CD4-positive, alpha-beta T cell treated with Interleukin-21 for 1 hour (primary cell): ENCODE measurements at regions not wholly inside any gene's neighbourhood (a gene's known extent, or its start where the extent isn't known, plus 50 kb on each side); places are given as distances from the start of the nearest gene placed in this dataset.
"Not testable (repeated sequence)": the region's sequence is repeated elsewhere in the genome, so short reads cannot be mapped to it uniquely, and the experiment has no call there.

Source experiments
- DNase-seq: peaks from one replicate; pipeline ENCODE4 v3.0.0-alpha.2; 2020

- no peak for DNase-seq
Observed at GRCh38 chr2:16357188-16357587, 308.4 kb downstream of the CYRIA start.

- no peak for DNase-seq
Observed at GRCh38 chr2:16351541-16351940, 314.1 kb downstream of the CYRIA start.

GRCh38 chr2:16351137-16351536, 314.5 kb downstream of the CYRIA start:
- no peak for DNase-seq

- no peak for DNase-seq
Observed at GRCh38 chr2:16350211-16350610, 315.4 kb downstream of the CYRIA start.

GRCh38 chr2:16349811-16350210, 315.8 kb downstream of the CYRIA start:
- DNase-seq, result no peak

- DNase-seq, result no peak
Observed at GRCh38 chr2:16348821-16349515, 316.7 kb downstream of the CYRIA start.

- DNase-seq, result no peak
Observed at GRCh38 chr2:16346671-16347070, 319.0 kb downstream of the CYRIA start.

- DNase-seq, result not testable (repeated sequence)
Observed at GRCh38 chr2:16345231-16345630, 320.4 kb downstream of the CYRIA start.

- no peak for DNase-seq
Observed at GRCh38 chr2:16339206-16339605, 326.4 kb downstream of the CYRIA start.

- no peak for DNase-seq
Observed at GRCh38 chr2:16338026-16338425, 327.6 kb downstream of the CYRIA start.

GRCh38 chr2:16336916-16337315, 328.7 kb downstream of the CYRIA start:
- DNase-seq, result no peak

- no peak for DNase-seq
Observed at GRCh38 chr2:16336491-16336890, 329.1 kb downstream of the CYRIA start.

- DNase-seq, result no peak
Observed at GRCh38 chr2:16335947-16336346, 329.7 kb downstream of the CYRIA start.

- no peak for DNase-seq
Observed at GRCh38 chr2:16335604-16335930, 330.1 kb downstream of the CYRIA start.

GRCh38 chr2:16334886-16335603, 330.6 kb downstream of the CYRIA start:
- DNase-seq, result no peak

GRCh38 chr2:16334366-16334765, 331.3 kb downstream of the CYRIA start:
- no peak for DNase-seq

- no peak for DNase-seq
Observed at GRCh38 chr2:16333681-16334080, 332.0 kb downstream of the CYRIA start.

GRCh38 chr2:16332681-16333557, 332.7 kb downstream of the CYRIA start:
- no peak for DNase-seq

GRCh38 chr2:16331772-16332171, 333.9 kb downstream of the CYRIA start:
- DNase-seq, result no peak

- no peak for DNase-seq
Observed at GRCh38 chr2:16330982-16331381, 334.7 kb downstream of the CYRIA start.

- no peak for DNase-seq
Observed at GRCh38 chr2:16330571-16330970, 335.1 kb downstream of the CYRIA start.

GRCh38 chr2:16330012-16330411, 335.6 kb downstream of the CYRIA start:
- DNase-seq, result no peak

- no peak for DNase-seq
Observed at GRCh38 chr2:16329421-16329820, 336.2 kb downstream of the CYRIA start.
